ENCODE measurements at regions not wholly inside any gene's neighbourhood (a gene's known extent, or its start where the extent isn't known, plus 50 kb on each side); places are given as distances from the start of the nearest gene placed in this dataset.
"Not testable (repeated sequence)": the region's sequence is repeated elsewhere in the genome, so short reads cannot be mapped to it uniquely, and the experiment has no call there.

- no peak for TF ChIP-seq REST (IDR thresholded peaks at IDR 0.05)
- no peak for TF ChIP-seq HNF4A (conservative IDR thresholded peaks at IDR 0.05)
These were observed 83.3 kb upstream of the ZNF536 start (continued) for GRCh38 chr19:30288911-30289310.

- H3K9me3 ChIP-seq (ENCODE audit: control insufficient read depth in 4 of 4, low read length in 3 of 4): no peaks in the 10 kb centered on the region
- no peak overlapping the region for H3K4me3 ChIP-seq (ENCODE audit: low read depth in 1 of 3, low read length in 3 of 3)
- no peak for DNase-seq (ENCODE audit: low spot score)
- no peaks in the 10 kb centered on the region for H3K27me3 ChIP-seq (ENCODE audit: control insufficient read depth in 4 of 4, insufficient read depth in 4 of 4, low read length in 3 of 4)
- 86% methylated on average over 9 of the region's 9 CpGs for WGBS
- H3K4me1 ChIP-seq (ENCODE audit: control insufficient read depth in 4 of 4, insufficient read depth in 4 of 4, low read length in 3 of 4): no peaks in the 10 kb centered on the region
- H3K9ac ChIP-seq (ENCODE audit: low read depth in 1 of 2, low read length in 2 of 2): no peak overlapping the region
- TF ChIP-seq FOXA1 (IDR thresholded peaks at IDR 0.05) (no peak), JUND (IDR thresholded peaks at IDR 0.05) (no peak), NR2F2 (IDR thresholded peaks at IDR 0.05) (no peak)
- no peaks in the 10 kb centered on the region for H3K36me3 ChIP-seq (ENCODE audit: control insufficient read depth in 4 of 4, insufficient read depth in 3 of 4, low read depth in 1 of 4, low read length in 3 of 4)
- no peak overlapping the region for H3K27ac ChIP-seq (ENCODE audit: low read depth in 1 of 2, low read length in 2 of 2)
These were observed 82.8 kb upstream of the ZNF536 start for GRCh38 chr19:30289336-30289735.

- not testable (repeated sequence) for H3K36me3 ChIP-seq (ENCODE audit: control insufficient read depth in 4 of 4, insufficient read depth in 3 of 4, low read depth in 1 of 4, low read length in 3 of 4); DNase-seq (ENCODE audit: low spot score); H3K27ac ChIP-seq (ENCODE audit: low read depth in 1 of 2, low read length in 2 of 2); H3K9me3 ChIP-seq (ENCODE audit: control insufficient read depth in 4 of 4, low read length in 3 of 4); H3K4me1 ChIP-seq (ENCODE audit: control insufficient read depth in 4 of 4, insufficient read depth in 4 of 4, low read length in 3 of 4); H3K9ac ChIP-seq (ENCODE audit: low read depth in 1 of 2, low read length in 2 of 2); H3K4me3 ChIP-seq (ENCODE audit: low read depth in 1 of 3, low read length in 3 of 3); H3K27me3 ChIP-seq (ENCODE audit: control insufficient read depth in 4 of 4, insufficient read depth in 4 of 4, low read length in 3 of 4)
These were observed 81.4 kb upstream of the ZNF536 start for GRCh38 chr19:30290805-30291204.

GRCh38 chr19:30293051-30293785 is 79.0 kb upstream of the ZNF536 start:
- no peak overlapping the region for H3K4me3 ChIP-seq (ENCODE audit: low read depth in 1 of 3, low read length in 3 of 3)
- H3K36me3 ChIP-seq (ENCODE audit: control insufficient read depth in 4 of 4, insufficient read depth in 3 of 4, low read depth in 1 of 4, low read length in 3 of 4): no peaks in the 10 kb centered on the region
- TF ChIP-seq JUND (IDR thresholded peaks at IDR 0.05) (no peak), HNF4A (conservative IDR thresholded peaks at IDR 0.05) (no peak), REST (IDR thresholded peaks at IDR 0.05) (no peak), FOXA1 (IDR thresholded peaks at IDR 0.05) (no peak), RAD21 (IDR thresholded peaks at IDR 0.05) (no peak), CTCF (IDR thresholded peaks at IDR 0.05; ENCODE audit: low read depth, low read length, missing input control) (no peak), MAX (IDR thresholded peaks at IDR 0.05) (no peak), NR2F2 (IDR thresholded peaks at IDR 0.05) (no peak), ATF3 (IDR thresholded peaks at IDR 0.05) (no peak), RXRA (IDR thresholded peaks at IDR 0.05) (no peak), FOXA2 (IDR thresholded peaks at IDR 0.05) (no peak), SP1 (IDR thresholded peaks at IDR 0.05) (no peak), HNF4G (IDR thresholded peaks at IDR 0.05) (no peak), YY1 (IDR thresholded peaks at IDR 0.05) (no peak), TAF1 (conservative IDR thresholded peaks at IDR 0.05) (no peak)
- H3K9ac ChIP-seq (ENCODE audit: low read depth in 1 of 2, low read length in 2 of 2): no peak overlapping the region
- peaks cover 0 to 5% (median 0%) of the 10 kb centered on the region in 4 donors for H3K27me3 ChIP-seq (ENCODE audit: control insufficient read depth in 4 of 4, insufficient read depth in 4 of 4, low read length in 3 of 4)
- no peak overlapping the region for H3K27ac ChIP-seq (ENCODE audit: low read depth in 1 of 2, low read length in 2 of 2)
- H3K4me1 ChIP-seq (ENCODE audit: control insufficient read depth in 4 of 4, insufficient read depth in 4 of 4, low read length in 3 of 4): no peaks in the 10 kb centered on the region
- no peaks in the 10 kb centered on the region for H3K9me3 ChIP-seq (ENCODE audit: control insufficient read depth in 4 of 4, low read length in 3 of 4)
- DNase-seq (ENCODE audit: low spot score): no peak
- 69% methylated on average over 15 of the region's 15 CpGs for WGBS

Data from liver (tissue), 8 donors.